WTC11 (cell line): ENCODE measurements at regions not wholly inside any gene's neighbourhood (a gene's known extent, or its start where the extent isn't known, plus 50 kb on each side); places are given as distances from the start of the nearest gene placed in this dataset.

Experiments
- ATF3 ChIP-seq: sonication (generic); formaldehyde crosslinking; conservative IDR thresholded peaks from 2 replicates; pipeline ENCODE4 v1.8.1; 2022; ENCODE audit warnings: mild to moderate bottlenecking, missing genetic modification reagents
- CREB1 ChIP-seq: sonication (generic); formaldehyde crosslinking; IDR thresholded peaks from 2 replicates; pipeline ENCODE4 v1.8.0; 2023; ENCODE audit warnings: mild to moderate bottlenecking, missing genetic modification reagents
- CTCF ChIP-seq: fragments of 200-600 bp; IDR thresholded peaks from 2 replicates; pipeline ENCODE4 v1.8.0; 2022; ENCODE audit warnings: antibody characterized with exemption
- ELF4 ChIP-seq: sonication (generic); formaldehyde crosslinking; IDR thresholded peaks from 2 replicates; pipeline ENCODE4 v1.8.1; 2022; ENCODE audit warnings: low read depth, mild to moderate bottlenecking, moderate library complexity, missing genetic modification reagents
- ETV6 ChIP-seq: sonication (generic); formaldehyde crosslinking; IDR thresholded peaks from 2 replicates; pipeline ENCODE4 v1.8.1; 2022; ENCODE audit warnings: mild to moderate bottlenecking, missing genetic modification reagents
- FOXJ3 ChIP-seq: sonication (generic); formaldehyde crosslinking; IDR thresholded peaks from 2 replicates; pipeline ENCODE4 v1.9.0; 2021; ENCODE audit warnings: missing genetic modification reagents, mild to moderate bottlenecking, borderline replicate concordance
- GABPB1 ChIP-seq: sonication (generic); formaldehyde crosslinking; IDR thresholded peaks from 2 replicates; pipeline ENCODE4 v1.8.1; 2023; ENCODE audit warnings: mild to moderate bottlenecking, missing genetic modification reagents
- JUN ChIP-seq: sonication (generic); formaldehyde crosslinking; IDR thresholded peaks from 2 replicates; pipeline ENCODE4 v1.8.0; 2023; ENCODE audit warnings: mild to moderate bottlenecking, missing genetic modification reagents
- MYBL2 ChIP-seq: sonication (generic); formaldehyde crosslinking; IDR thresholded peaks from 2 replicates; pipeline ENCODE4 v1.8.1; 2023; ENCODE audit warnings: mild to moderate bottlenecking, moderate library complexity, missing genetic modification reagents
- TCF7 ChIP-seq: sonication (generic); formaldehyde crosslinking; IDR thresholded peaks from 2 replicates; pipeline ENCODE4 v1.8.0; 2022; ENCODE audit warnings: mild to moderate bottlenecking, low read depth, missing genetic modification reagents, moderate library complexity
- USF2 ChIP-seq: sonication (generic); formaldehyde crosslinking; IDR thresholded peaks from 2 replicates; pipeline ENCODE4 v1.8.1; 2023; ENCODE audit warnings: mild to moderate bottlenecking, missing genetic modification reagents, moderate library complexity
- ZNF138 ChIP-seq: sonication (generic); formaldehyde crosslinking; conservative IDR thresholded peaks from 2 replicates; pipeline ENCODE4 v1.8.1; 2022; ENCODE audit warnings: mild to moderate bottlenecking, moderate library complexity, missing genetic modification reagents
- ZNF281 ChIP-seq: sonication (generic); formaldehyde crosslinking; IDR thresholded peaks from 2 replicates; pipeline ENCODE4 v1.8.0; 2023; ENCODE audit warnings: mild to moderate bottlenecking, missing genetic modification reagents

- TF ChIP-seq CTCF (peak; percentile 57), GABPB1 (CRISPR knock-in tag) (no peak), TCF7 (CRISPR knock-in tag) (no peak), ZNF281 (CRISPR knock-in tag) (no peak), ZNF138 (0 out of 2 replicates have a peak, but pooled peaks have one; percentile 23), MYBL2 (CRISPR knock-in tag) (no peak), JUN (CRISPR knock-in tag) (no peak), ATF3 (CRISPR knock-in tag) (no peak), ETV6 (peak; percentile 61; the same call in 1 of the 2 replicates), ELF4 (no peak), USF2 (CRISPR knock-in tag) (no peak), CREB1 (CRISPR knock-in tag) (no peak), FOXJ3 (CRISPR knock-in tag) (no peak)
Observed at GRCh38 chr4:3880615-3881120, 114.5 kb downstream of the ADRA2C start.
